Stromal cell of bone marrow (primary cell): ENCODE measurements at regions not wholly inside any gene's neighbourhood (a gene's known extent, or its start where the extent isn't known, plus 50 kb on each side); places are given as distances from the start of the nearest gene placed in this dataset.
A peak's percentile ranks its signal among the peaks of the same experiment; 100 is the strongest.

Experiments
- DNase-seq: peaks from one replicate; pipeline ENCODE4 v3.0.0-alpha.2; 2012; ENCODE audit warnings: low read depth

GRCh38 chr1:215459136-215459535 is 108.0 kb upstream of the KCTD3 start:
- DNase-seq = no peak

GRCh38 chr1:215466361-215466760 is 100.7 kb upstream of the KCTD3 start:
- DNase-seq = no peak

GRCh38 chr1:215471463-215471862 is 95.6 kb upstream of the KCTD3 start:
- no peak for DNase-seq

GRCh38 chr1:215472723-215473122 is 94.4 kb upstream of the KCTD3 start:
- no peak for DNase-seq

- DNase-seq = no peak
Measured at GRCh38 chr1:215473943-215474342, 93.2 kb upstream of the KCTD3 start.

- no peak for DNase-seq
Measured at GRCh38 chr1:215474940-215475339, 92.2 kb upstream of the KCTD3 start.

- peak; percentile 76 for DNase-seq
Measured at GRCh38 chr1:215475796-215476481, 91.2 kb upstream of the KCTD3 start.

GRCh38 chr1:215476541-215476940 is 90.6 kb upstream of the KCTD3 start:
- no peak for DNase-seq

GRCh38 chr1:215477632-215478031 is 89.5 kb upstream of the KCTD3 start:
- DNase-seq = no peak

GRCh38 chr1:215479567-215479966 is 87.5 kb upstream of the KCTD3 start:
- DNase-seq = no peak

- DNase-seq = no peak
Measured at GRCh38 chr1:215482079-215482478, 85.0 kb upstream of the KCTD3 start.

GRCh38 chr1:215484171-215484939 is 82.7 kb upstream of the KCTD3 start:
- no peak for DNase-seq

GRCh38 chr1:215487466-215487865 is 79.6 kb upstream of the KCTD3 start:
- no peak for DNase-seq

GRCh38 chr1:215488850-215489249 is 78.3 kb upstream of the KCTD3 start:
- DNase-seq = no peak

GRCh38 chr1:215489771-215490565 is 77.1 kb upstream of the KCTD3 start:
- DNase-seq = no peak

GRCh38 chr1:215497528-215497927 is 69.6 kb upstream of the KCTD3 start:
- no peak for DNase-seq

- DNase-seq = no peak
Measured at GRCh38 chr1:215501496-215501895, 65.6 kb upstream of the KCTD3 start.

GRCh38 chr1:215502081-215502480 is 65.0 kb upstream of the KCTD3 start:
- no peak for DNase-seq

- no peak for DNase-seq
Measured at GRCh38 chr1:215507119-215507518, 60.0 kb upstream of the KCTD3 start.

GRCh38 chr1:215508311-215508710 is 58.8 kb upstream of the KCTD3 start:
- no peak for DNase-seq
